ENCODE measurements at regions not wholly inside any gene's neighbourhood (a gene's known extent, or its start where the extent isn't known, plus 50 kb on each side); places are given as distances from the start of the nearest gene placed in this dataset.

- Histone ChIP-seq H3K9ac (ENCODE audit: insufficient read length) (no peak overlapping the region), H3K4me3 (no peak overlapping the region), H3K9me3 (ENCODE audit: low read depth, low read length) (no peaks in the 10 kb centered on the region), H3K36me3 (ENCODE audit: insufficient read depth, low read length) (no peaks in the 10 kb centered on the region), H3K27ac (no peak overlapping the region)
- no peak for DNase-seq (ENCODE audit: low read depth, low spot score)
- TF ChIP-seq POLR2AphosphoS5 (IDR thresholded peaks at IDR 0.05; ENCODE audit: borderline replicate concordance, low read depth, low read length) (no peak), EZH2 (IDR thresholded peaks at IDR 0.05) (no peak), FOXP2 (optimal IDR thresholded peaks at IDR 0.05; ENCODE audit: control extremely low read depth, extremely low read length, insufficient read depth) (no peak)
These were observed 251.7 kb downstream of the FZD1 start for GRCh38 chr7:91515961-91516360.

GRCh38 chr7:91517201-91517785 lies 253.1 kb downstream of the FZD1 start:
- Histone ChIP-seq H3K36me3 (ENCODE audit: insufficient read depth, low read length) (no peaks in the 10 kb centered on the region), H3K9me3 (ENCODE audit: low read depth, low read length) (no peaks in the 10 kb centered on the region), H3K4me3 (peak overlapping the region; percentile 21), H3K27ac (peak overlapping the region; percentile 81), H3K9ac (ENCODE audit: insufficient read length) (no peak overlapping the region)
- TF ChIP-seq FOXP2 (optimal IDR thresholded peaks at IDR 0.05; ENCODE audit: control extremely low read depth, extremely low read length, insufficient read depth) (no peak), POLR2AphosphoS5 (IDR thresholded peaks at IDR 0.05; ENCODE audit: borderline replicate concordance, low read depth, low read length) (no peak), EZH2 (IDR thresholded peaks at IDR 0.05) (no peak)
- peak; percentile 50 for DNase-seq (ENCODE audit: low read depth, low spot score)

- Histone ChIP-seq H3K9ac (ENCODE audit: insufficient read length) (no peak overlapping the region), H3K27ac (no peak overlapping the region)
- no peak for DNase-seq (ENCODE audit: low read depth, low spot score)
These were observed 253.8 kb downstream of the FZD1 start for GRCh38 chr7:91518058-91518457.

GRCh38 chr7:91519241-91520158 lies 255.3 kb downstream of the FZD1 start:
- H3K9me3 ChIP-seq (ENCODE audit: low read depth, low read length): no peaks in the 10 kb centered on the region
- H3K9ac ChIP-seq (ENCODE audit: insufficient read length): no peak overlapping the region
- no peaks in the 10 kb centered on the region for H3K36me3 ChIP-seq (ENCODE audit: insufficient read depth, low read length)
- TF ChIP-seq POLR2AphosphoS5 (IDR thresholded peaks at IDR 0.05; ENCODE audit: borderline replicate concordance, low read depth, low read length): no peak
- no peak for TF ChIP-seq FOXP2 (optimal IDR thresholded peaks at IDR 0.05; ENCODE audit: control extremely low read depth, extremely low read length, insufficient read depth)
- TF ChIP-seq EZH2 (IDR thresholded peaks at IDR 0.05): no peak
- no peak overlapping the region for H3K27ac ChIP-seq
- DNase-seq (ENCODE audit: low read depth, low spot score): no peak
- H3K4me3 ChIP-seq: no peak overlapping the region

More at GRCh38 chr7:91518058-91518457, 253.8 kb downstream of the FZD1 start:
- Histone ChIP-seq H3K36me3 (ENCODE audit: insufficient read depth, low read length) (no peaks in the 10 kb centered on the region), H3K4me3 (no peak overlapping the region), H3K9me3 (ENCODE audit: low read depth, low read length) (no peaks in the 10 kb centered on the region)
- TF ChIP-seq EZH2 (IDR thresholded peaks at IDR 0.05): no peak
- no peak for TF ChIP-seq FOXP2 (optimal IDR thresholded peaks at IDR 0.05; ENCODE audit: control extremely low read depth, extremely low read length, insufficient read depth)
- TF ChIP-seq POLR2AphosphoS5 (IDR thresholded peaks at IDR 0.05; ENCODE audit: borderline replicate concordance, low read depth, low read length): no peak

GRCh38 chr7:91520645-91521044 lies 256.4 kb downstream of the FZD1 start:
- Histone ChIP-seq H3K4me3 (no peak overlapping the region), H3K27ac (no peak overlapping the region), H3K9me3 (ENCODE audit: low read depth, low read length) (no peaks in the 10 kb centered on the region), H3K36me3 (ENCODE audit: insufficient read depth, low read length) (no peaks in the 10 kb centered on the region), H3K9ac (ENCODE audit: insufficient read length) (no peak overlapping the region)
- no peak for DNase-seq (ENCODE audit: low read depth, low spot score)
- no peak for TF ChIP-seq EZH2 (IDR thresholded peaks at IDR 0.05)
- no peak for TF ChIP-seq POLR2AphosphoS5 (IDR thresholded peaks at IDR 0.05; ENCODE audit: borderline replicate concordance, low read depth, low read length)
- TF ChIP-seq FOXP2 (optimal IDR thresholded peaks at IDR 0.05; ENCODE audit: control extremely low read depth, extremely low read length, insufficient read depth): no peak

GRCh38 chr7:91526404-91526803 lies 262.2 kb downstream of the FZD1 start:
- no peak overlapping the region for H3K9ac ChIP-seq (ENCODE audit: insufficient read length)
- H3K9me3 ChIP-seq (ENCODE audit: low read depth, low read length): no peaks in the 10 kb centered on the region
- TF ChIP-seq POLR2AphosphoS5 (IDR thresholded peaks at IDR 0.05; ENCODE audit: borderline replicate concordance, low read depth, low read length) (no peak), EZH2 (IDR thresholded peaks at IDR 0.05) (no peak), FOXP2 (optimal IDR thresholded peaks at IDR 0.05; ENCODE audit: control extremely low read depth, extremely low read length, insufficient read depth) (no peak)
- no peaks in the 10 kb centered on the region for H3K36me3 ChIP-seq (ENCODE audit: insufficient read depth, low read length)
- no peak for DNase-seq (ENCODE audit: low read depth, low spot score)
- no peak overlapping the region for H3K4me3 ChIP-seq
- H3K27ac ChIP-seq: no peak overlapping the region

- Histone ChIP-seq H3K9me3 (ENCODE audit: low read depth, low read length) (no peaks in the 10 kb centered on the region), H3K4me3 (no peak overlapping the region), H3K9ac (ENCODE audit: insufficient read length) (no peak overlapping the region), H3K27ac (no peak overlapping the region), H3K36me3 (ENCODE audit: insufficient read depth, low read length) (no peaks in the 10 kb centered on the region)
- TF ChIP-seq EZH2 (IDR thresholded peaks at IDR 0.05): no peak
- no peak for TF ChIP-seq POLR2AphosphoS5 (IDR thresholded peaks at IDR 0.05; ENCODE audit: borderline replicate concordance, low read depth, low read length)
- TF ChIP-seq FOXP2 (optimal IDR thresholded peaks at IDR 0.05; ENCODE audit: control extremely low read depth, extremely low read length, insufficient read depth): no peak
- no peak for DNase-seq (ENCODE audit: low read depth, low spot score)
These were observed 263.2 kb downstream of the FZD1 start for GRCh38 chr7:91527460-91527859.

- Histone ChIP-seq H3K4me3 (no peak overlapping the region), H3K27ac (no peak overlapping the region), H3K9ac (ENCODE audit: insufficient read length) (no peak overlapping the region), H3K9me3 (ENCODE audit: low read depth, low read length) (no peaks in the 10 kb centered on the region), H3K36me3 (ENCODE audit: insufficient read depth, low read length) (no peaks in the 10 kb centered on the region)
- no peak for DNase-seq (ENCODE audit: low read depth, low spot score)
- no peak for TF ChIP-seq EZH2 (IDR thresholded peaks at IDR 0.05)
- no peak for TF ChIP-seq FOXP2 (optimal IDR thresholded peaks at IDR 0.05; ENCODE audit: control extremely low read depth, extremely low read length, insufficient read depth)
- no peak for TF ChIP-seq POLR2AphosphoS5 (IDR thresholded peaks at IDR 0.05; ENCODE audit: borderline replicate concordance, low read depth, low read length)
These were observed 269.8 kb downstream of the FZD1 start for GRCh38 chr7:91533996-91534395.

Data from SK-N-MC (cell line).